ENCODE measurements at regions not wholly inside any gene's neighbourhood (a gene's known extent, or its start where the extent isn't known, plus 50 kb on each side); places are given as distances from the start of the nearest gene placed in this dataset.

- TF ChIP-seq GATA2 (IDR thresholded peaks at IDR 0.05; ENCODE audit: low read depth, low read length) (no peak), GATA3 (IDR thresholded peaks at IDR 0.05; ENCODE audit: low read depth, low read length) (no peak)
These were observed 175.8 kb downstream of the C5orf15 start for GRCh38 chr5:133792655-133793054.
